ENCODE measurements at regions not wholly inside any gene's neighbourhood (a gene's known extent, or its start where the extent isn't known, plus 50 kb on each side); places are given as distances from the start of the nearest gene placed in this dataset.

DNA sequence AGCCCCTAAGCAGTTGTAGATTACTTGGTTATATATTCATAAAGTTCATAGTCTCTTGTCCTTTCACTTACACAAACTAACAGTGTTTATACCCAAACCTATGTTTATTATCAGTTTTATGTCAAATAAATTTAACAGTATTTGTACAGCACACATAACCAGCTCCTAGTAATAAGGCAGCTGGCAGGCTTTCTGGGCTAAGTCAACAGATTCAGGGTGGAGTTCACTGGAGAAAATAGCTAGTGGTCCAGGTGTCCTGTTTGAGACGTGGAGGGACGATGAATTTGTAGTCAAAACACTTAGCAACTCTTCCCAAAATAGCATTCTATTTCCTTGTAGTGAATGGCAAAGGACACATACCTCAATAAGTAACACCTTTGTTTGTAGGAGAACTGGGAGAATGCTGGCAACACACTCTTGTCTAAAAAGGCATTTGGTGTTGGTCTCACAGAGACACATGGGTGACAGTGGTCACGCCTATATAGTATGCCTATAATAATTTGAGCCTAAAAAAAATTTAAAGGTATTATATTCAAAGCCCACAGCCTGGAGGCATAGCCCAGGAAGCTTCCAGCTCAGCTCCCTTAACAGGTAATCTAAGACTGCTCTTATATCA, 156.4 kb upstream of the CARMIL1 start:
- Histone ChIP-seq H4K20me1 (ENCODE audit: insufficient read depth, low read length) (no peaks in the 10 kb centered on the region), H3K27ac (ENCODE audit: low read depth, low read length) (no peak overlapping the region), H3K36me3 (ENCODE audit: insufficient read depth, low read length) (no peaks in the 10 kb centered on the region), H3K4me2 (ENCODE audit: insufficient read depth, low read length) (no peak overlapping the region), H3K27me3 (ENCODE audit: insufficient read depth, low read length) (no peaks in the 10 kb centered on the region), H2AFZ (ENCODE audit: low read length) (no peak overlapping the region), H3K9me3 (ENCODE audit: low read depth, low read length) (no peaks in the 10 kb centered on the region), H3K79me2 (ENCODE audit: insufficient read depth, low read length) (no peaks in the 10 kb centered on the region), H3K4me1 (ENCODE audit: insufficient read depth, low read length) (no peaks in the 10 kb centered on the region), H3K4me3 (ENCODE audit: insufficient read depth, low read length) (no peak overlapping the region)
- TF ChIP-seq, protein P1, sequence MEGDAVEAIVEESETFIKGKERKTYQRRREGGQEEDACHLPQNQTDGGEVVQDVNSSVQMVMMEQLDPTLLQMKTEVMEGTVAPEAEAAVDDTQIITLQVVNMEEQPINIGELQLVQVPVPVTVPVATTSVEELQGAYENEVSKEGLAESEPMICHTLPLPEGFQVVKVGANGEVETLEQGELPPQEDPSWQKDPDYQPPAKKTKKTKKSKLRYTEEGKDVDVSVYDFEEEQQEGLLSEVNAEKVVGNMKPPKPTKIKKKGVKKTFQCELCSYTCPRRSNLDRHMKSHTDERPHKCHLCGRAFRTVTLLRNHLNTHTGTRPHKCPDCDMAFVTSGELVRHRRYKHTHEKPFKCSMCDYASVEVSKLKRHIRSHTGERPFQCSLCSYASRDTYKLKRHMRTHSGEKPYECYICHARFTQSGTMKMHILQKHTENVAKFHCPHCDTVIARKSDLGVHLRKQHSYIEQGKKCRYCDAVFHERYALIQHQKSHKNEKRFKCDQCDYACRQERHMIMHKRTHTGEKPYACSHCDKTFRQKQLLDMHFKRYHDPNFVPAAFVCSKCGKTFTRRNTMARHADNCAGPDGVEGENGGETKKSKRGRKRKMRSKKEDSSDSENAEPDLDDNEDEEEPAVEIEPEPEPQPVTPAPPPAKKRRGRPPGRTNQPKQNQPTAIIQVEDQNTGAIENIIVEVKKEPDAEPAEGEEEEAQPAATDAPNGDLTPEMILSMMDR (IDR thresholded peaks at IDR 0.05; ENCODE audit: extremely low read depth, low read depth, low read length): no peak
- no peak for DNase-seq (ENCODE audit: insufficient read length, low spot score, missing footprints)

DNA sequence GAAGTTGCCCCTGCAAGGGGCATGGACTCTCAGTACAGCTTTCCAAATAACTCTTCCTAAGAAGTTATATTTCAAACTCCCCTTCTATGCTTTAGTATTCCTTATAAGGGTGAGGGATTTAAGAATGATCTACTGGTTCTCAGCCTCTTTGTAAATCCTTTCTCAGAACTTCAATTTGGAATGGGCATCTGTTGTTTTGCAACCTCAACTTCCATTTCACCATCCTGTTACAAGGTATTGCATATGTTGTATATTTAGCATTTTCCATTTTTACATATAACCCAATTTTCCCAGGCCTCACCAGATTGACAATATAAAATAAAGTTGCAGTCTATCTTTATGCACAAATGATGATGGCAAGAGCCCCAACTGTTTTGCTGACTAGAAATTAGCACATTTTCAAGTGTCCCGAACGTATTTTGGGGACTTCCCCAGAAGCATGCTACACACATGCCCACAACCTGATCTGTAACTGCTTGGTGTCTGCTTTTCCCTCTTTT, 154.9 kb upstream of the CARMIL1 start:
- TF ChIP-seq, protein P1 (IDR thresholded peaks at IDR 0.05; ENCODE audit: extremely low read depth, low read depth, low read length): no peak
- no peak overlapping the region for H3K27ac ChIP-seq (ENCODE audit: low read depth, low read length)
- H3K4me3 ChIP-seq (ENCODE audit: insufficient read depth, low read length): no peak overlapping the region
- H4K20me1 ChIP-seq (ENCODE audit: insufficient read depth, low read length): no peaks in the 10 kb centered on the region
- H3K36me3 ChIP-seq (ENCODE audit: insufficient read depth, low read length): no peaks in the 10 kb centered on the region
- H3K9me3 ChIP-seq (ENCODE audit: low read depth, low read length): no peaks in the 10 kb centered on the region
- no peaks in the 10 kb centered on the region for H3K4me1 ChIP-seq (ENCODE audit: insufficient read depth, low read length)
- no peaks in the 10 kb centered on the region for H3K27me3 ChIP-seq (ENCODE audit: insufficient read depth, low read length)
- no peak overlapping the region for H2AFZ ChIP-seq (ENCODE audit: low read length)
- H3K4me2 ChIP-seq (ENCODE audit: insufficient read depth, low read length): no peak overlapping the region
- no peak for DNase-seq (ENCODE audit: insufficient read length, low spot score, missing footprints)
- H3K79me2 ChIP-seq (ENCODE audit: insufficient read depth, low read length): no peaks in the 10 kb centered on the region

DNA sequence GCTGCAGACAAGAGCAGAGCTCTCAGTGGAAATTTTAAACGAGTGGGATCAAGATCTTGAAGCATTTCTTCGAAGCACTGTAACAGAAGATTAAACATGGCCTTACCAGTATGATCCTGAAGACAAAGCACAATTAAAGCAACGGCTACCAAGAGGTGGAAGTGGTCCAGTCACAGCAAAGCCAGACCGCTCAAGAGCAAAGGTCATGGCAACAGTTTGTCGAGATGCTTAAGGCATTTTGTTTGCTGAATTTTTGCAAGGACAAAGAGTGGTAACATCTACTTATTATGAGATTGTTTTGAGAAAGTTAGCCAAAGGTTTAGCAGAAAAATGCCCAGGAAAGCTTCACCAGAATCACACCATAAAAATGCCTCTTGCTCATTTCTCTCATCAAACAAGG, 153.4 kb upstream of the CARMIL1 start:
- no peaks in the 10 kb centered on the region for H3K9me3 ChIP-seq (ENCODE audit: low read depth, low read length)
- TF ChIP-seq, protein P1 (IDR thresholded peaks at IDR 0.05; ENCODE audit: extremely low read depth, low read depth, low read length): no peak
- H3K36me3 ChIP-seq (ENCODE audit: insufficient read depth, low read length): no peaks in the 10 kb centered on the region
- no peaks in the 10 kb centered on the region for H3K4me1 ChIP-seq (ENCODE audit: insufficient read depth, low read length)
- no peaks in the 10 kb centered on the region for H4K20me1 ChIP-seq (ENCODE audit: insufficient read depth, low read length)
- no peaks in the 10 kb centered on the region for H3K27me3 ChIP-seq (ENCODE audit: insufficient read depth, low read length)
- no peaks in the 10 kb centered on the region for H3K79me2 ChIP-seq (ENCODE audit: insufficient read depth, low read length)
- no peak overlapping the region for H3K27ac ChIP-seq (ENCODE audit: low read depth, low read length)
- no peak overlapping the region for H3K4me3 ChIP-seq (ENCODE audit: insufficient read depth, low read length)
- no peak for DNase-seq (ENCODE audit: insufficient read length, low spot score, missing footprints)
- H3K4me2 ChIP-seq (ENCODE audit: insufficient read depth, low read length): no peak overlapping the region
- no peak overlapping the region for H2AFZ ChIP-seq (ENCODE audit: low read length)

DNA sequence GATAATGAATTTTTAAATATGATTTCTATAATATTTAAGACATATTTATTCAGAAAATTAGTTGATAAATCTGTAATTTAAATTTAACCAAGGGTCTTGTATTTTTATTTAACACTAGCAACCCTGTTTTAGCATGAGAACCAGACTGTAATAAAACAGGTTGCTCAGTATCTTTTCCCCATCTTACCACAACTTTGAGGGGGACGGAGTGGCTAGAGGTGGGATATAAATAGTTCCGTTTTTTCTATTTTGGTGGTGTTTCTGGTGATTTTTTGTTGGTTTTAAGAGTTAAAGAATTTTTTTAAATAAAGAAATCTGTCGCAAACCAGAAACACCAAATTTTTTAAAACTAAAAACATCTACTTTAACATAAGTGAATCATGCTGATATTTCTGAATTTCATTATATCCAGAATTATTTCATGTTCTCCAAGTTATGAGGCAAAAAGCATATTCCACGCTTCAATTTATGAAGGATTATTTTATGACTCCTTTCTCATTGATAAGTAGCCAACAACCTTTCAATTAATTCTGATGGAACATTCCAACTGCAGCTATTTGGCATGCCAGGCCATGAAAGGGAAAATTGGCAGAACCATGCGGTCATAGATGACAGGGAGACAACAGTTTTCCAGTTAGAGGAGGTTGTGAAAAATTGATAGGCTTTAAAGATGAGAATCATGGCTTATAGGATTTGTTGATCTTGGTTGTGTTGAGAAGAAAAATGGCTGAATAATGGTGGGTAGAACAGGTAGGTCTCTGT, 151.9 kb upstream of the CARMIL1 start:
- Histone ChIP-seq H3K9me3 (ENCODE audit: low read depth, low read length) (no peaks in the 10 kb centered on the region), H3K36me3 (ENCODE audit: insufficient read depth, low read length) (no peaks in the 10 kb centered on the region), H3K27ac (ENCODE audit: low read depth, low read length) (no peak overlapping the region), H3K4me1 (ENCODE audit: insufficient read depth, low read length) (no peaks in the 10 kb centered on the region), H3K27me3 (ENCODE audit: insufficient read depth, low read length) (no peaks in the 10 kb centered on the region), H3K79me2 (ENCODE audit: insufficient read depth, low read length) (no peaks in the 10 kb centered on the region), H4K20me1 (ENCODE audit: insufficient read depth, low read length) (no peaks in the 10 kb centered on the region), H3K4me3 (ENCODE audit: insufficient read depth, low read length) (no peak overlapping the region), H2AFZ (ENCODE audit: low read length) (no peak overlapping the region), H3K4me2 (ENCODE audit: insufficient read depth, low read length) (no peak overlapping the region)
- TF ChIP-seq, protein P1 (IDR thresholded peaks at IDR 0.05; ENCODE audit: extremely low read depth, low read depth, low read length): no peak
- DNase-seq (ENCODE audit: insufficient read length, low spot score, missing footprints): no peak

All from osteoblast (primary cell).